T-cell (primary cell): ENCODE measurements at regions not wholly inside any gene's neighbourhood (a gene's known extent, or its start where the extent isn't known, plus 50 kb on each side); places are given as distances from the start of the nearest gene placed in this dataset.
"Not testable (repeated sequence)": the region's sequence is repeated elsewhere in the genome, so short reads cannot be mapped to it uniquely, and the experiment has no call there.

ENCODE experiments used
- ATAC-seq, 4 experiments: fragments of 200-7000 bp in 3 of 4; fragments of 150-1000 bp in 1 of 4; cut with Tn5 transposase; replicated peaks in 1 of 4; 1 replicate in 3 of 4; 2 replicates in 1 of 4; pipeline ENCODE4 v1.10.0; 2021; ENCODE audit warnings: moderate library complexity in 3 of 4, mild to moderate bottlenecking in 2 of 4, moderate number of reproducible peaks in 1 of 4
- CTCF ChIA-PET, 2 donors: fragments of 300-600 bp; sonication (Branson Sonifier 250); formaldehyde crosslinking; loops; one replicate each; lab custom pipeline; 2022; ENCODE audit warnings: antibody characterized with exemption in 2 of 2; lab: Charles Lee
- POLR2A ChIA-PET, 2 donors: fragments of 300-600 bp; sonication (Branson Sonifier 250); formaldehyde crosslinking; loops; one replicate each; lab custom pipeline; 2022; ENCODE audit warnings: antibody characterized with exemption in 2 of 2; lab: Charles Lee
- DNase-seq, 35 experiments: peaks; one replicate each; pipeline versions ENCODE4 v3.0.0 to v3.0.0-alpha.2; 2013 to 2023
- H3K27ac ChIP-seq: one replicate; pipeline ENCODE4 v1.5.1; 2013; ENCODE audit warnings: low read length
- H3K27me3 ChIP-seq, 2 experiments: replicated peaks in 1 of 2; 1 replicate in 1 of 2; 2 replicates in 1 of 2; pipeline versions ENCODE4 v1.6.1 to v1.7.0; 2013; ENCODE audit warnings: low read length in 1 of 2, mixed read lengths in 1 of 2; ENCODE audit not compliant: control insufficient read depth in 2 of 2, insufficient read depth in 2 of 2; ENCODE audit errors: extremely low read depth in 1 of 2
- H3K36me3 ChIP-seq, 2 donors: 1 replicate in 1 of 2; 2 replicates in 1 of 2; pipeline versions ENCODE4 v1.6.1 to v1.7.0; 2013; ENCODE audit warnings: low read length in 1 of 2; ENCODE audit not compliant: control insufficient read depth in 2 of 2, insufficient read depth in 1 of 2; ENCODE audit errors: extremely low read depth in 1 of 2
- H3K4me1 ChIP-seq, 2 experiments: 1 replicate in 1 of 2; 2 replicates in 1 of 2; pipeline versions ENCODE4 v1.6.1 to v1.7.0; 2013; ENCODE audit warnings: low read length in 2 of 2, mixed read lengths in 1 of 2; ENCODE audit not compliant: insufficient read depth in 2 of 2, control insufficient read depth in 1 of 2; ENCODE audit errors: extremely low read depth in 1 of 2
- H3K4me3 ChIP-seq, 2 donors: 1 replicate in 1 of 2; 2 replicates in 1 of 2; pipeline versions ENCODE4 v1.5.1 to v1.7.0; 2013; ENCODE audit warnings: mild to moderate bottlenecking in 2 of 2, low read length in 1 of 2, moderate library complexity in 1 of 2; ENCODE audit not compliant: control insufficient read depth in 1 of 2; ENCODE audit errors: extremely low read depth in 1 of 2
- H3K9me3 ChIP-seq: 2 replicates; pipeline ENCODE4 v1.7.0; 2013
- H3K27ac Mint-ChIP-seq, 2 donors: one replicate each; pipeline ENCODE4 v1.8.0; 2020 to 2021; ENCODE audit warnings: mild to moderate bottlenecking in 2 of 2, mixed read lengths in 2 of 2
- H3K27me3 Mint-ChIP-seq, 2 donors: one replicate each; pipeline ENCODE4 v1.8.0; 2021 to 2022; ENCODE audit warnings: mixed read lengths in 2 of 2
- H3K36me3 Mint-ChIP-seq: one replicate; pipeline ENCODE4 v1.8.0; 2021; ENCODE audit warnings: mixed read lengths
- H3K4me1 Mint-ChIP-seq, 3 donors: one replicate each; pipeline ENCODE4 v1.8.0; 2020 to 2022; ENCODE audit warnings: mixed read lengths in 3 of 3, mild to moderate bottlenecking in 1 of 3
- H3K4me3 Mint-ChIP-seq, 3 donors: one replicate each; pipeline ENCODE4 v1.8.0; 2020 to 2022; ENCODE audit warnings: mild to moderate bottlenecking in 3 of 3, mixed read lengths in 3 of 3, moderate library complexity in 3 of 3
- H3K9me3 Mint-ChIP-seq, 3 donors: one replicate each; pipeline ENCODE4 v1.8.0; 2020 to 2022; ENCODE audit warnings: mixed read lengths in 3 of 3
- WGBS: methylation state at CpG from one replicate; pipeline ENCODE4 v1.1.5; 2013; ENCODE audit warnings: missing lambda C conversion rate; ENCODE audit not compliant: insufficient coverage; 5-methylcytosine and 5-hydroxymethylcytosine counted together

- no peaks in the 10 kb centered on the region for H3K36me3 Mint-ChIP-seq
Observed at GRCh38 chr3:159260049-159260662, 458.3 kb downstream of the MFSD1 start.

GRCh38 chr3:159261333-159261732 is 459.5 kb downstream of the MFSD1 start:
- ATAC-seq, H3K4me1 ChIP-seq, H3K4me3 Mint-ChIP-seq, H3K36me3 Mint-ChIP-seq, H3K27me3 Mint-ChIP-seq, H3K27ac Mint-ChIP-seq, POLR2A ChIA-PET, H3K27me3 ChIP-seq, H3K9me3 ChIP-seq, H3K9me3 Mint-ChIP-seq, H3K27ac ChIP-seq, H3K36me3 ChIP-seq, H3K4me3 ChIP-seq, DNase-seq, H3K4me1 Mint-ChIP-seq: not testable (repeated sequence)
- CTCF ChIA-PET, result interaction anchor here (0.8 to 2.6 kb wide), 5 partner anchors 8 to 467 kb away, joined by 3 to 8 read pairs (median 3); no protein-coding TSS in a partner anchor
- WGBS, result 31% methylated on average over 2 of the region's 4 CpGs

More at GRCh38 chr3:159260049-159260662, 458.3 kb downstream of the MFSD1 start:
- POLR2A ChIA-PET, result interaction anchor here in 1 of 2 donors (0.6 kb wide), 1 partner anchor 537 kb away, joined by 4 read pairs; no protein-coding TSS in a partner anchor
- H3K27ac ChIP-seq, result no peak overlapping the region
- no peak for ATAC-seq
- Mint-ChIP-seq H3K9me3 (no peaks in the 10 kb centered on the region), H3K27me3 (peaks cover 5 to 8% of the 10 kb centered on the region in 2 donors), H3K4me1 (no peaks in the 10 kb centered on the region), H3K27ac (no peak overlapping the region), H3K4me3 (no peak overlapping the region)
- no peaks in the 10 kb centered on the region for H3K4me1 ChIP-seq
- no peaks in the 10 kb centered on the region for H3K9me3 ChIP-seq
- no peak overlapping the region for H3K4me3 ChIP-seq
- DNase-seq, result peak in 13 of 35 experiments; percentile 1 to 57 (median 8)
- H3K27me3 ChIP-seq, result no peaks in the 10 kb centered on the region
- no peaks in the 10 kb centered on the region for H3K36me3 ChIP-seq
- 53% methylated on average over 2 of the region's 5 CpGs for WGBS
- CTCF ChIA-PET, result interaction anchor here (0.6 to 2.6 kb wide), 12 partner anchors 9 to 777 kb away, joined by 3 to 13 read pairs (median 5); no protein-coding TSS in a partner anchor

- H3K27ac ChIP-seq, result no peak overlapping the region
- H3K9me3 ChIP-seq, result no peaks in the 10 kb centered on the region
- no peaks in the 10 kb centered on the region for H3K36me3 Mint-ChIP-seq
- H3K4me3 ChIP-seq, result no peak overlapping the region
- no peaks in the 10 kb centered on the region for H3K9me3 Mint-ChIP-seq
- peak in 1 of 35 experiments; percentile 5 for DNase-seq
- no CpG with 5 or more reads among the region's 6 CpGs for WGBS
- ATAC-seq, result no peak
- H3K4me1 Mint-ChIP-seq, result peaks cover 0 to 2% (median 0%) of the 10 kb centered on the region in 3 donors
- H3K27me3 Mint-ChIP-seq, result peaks cover 0 to 5% of the 10 kb centered on the region in 2 donors
- H3K36me3 ChIP-seq, result no peaks in the 10 kb centered on the region
- H3K4me1 ChIP-seq, result no peaks in the 10 kb centered on the region
- CTCF ChIA-PET, result interaction anchor here in 1 of 2 donors (0.6 kb wide), 1 partner anchor 739 kb away, joined by 4 read pairs; no protein-coding TSS in a partner anchor
- H3K27ac Mint-ChIP-seq, result no peak overlapping the region
- peaks cover 0 to 4% of the 10 kb centered on the region in 2 experiments for H3K27me3 ChIP-seq
- POLR2A ChIA-PET, result no interaction called here
- H3K4me3 Mint-ChIP-seq, result no peak overlapping the region
Observed at GRCh38 chr3:159263750-159264553, 462.1 kb downstream of the MFSD1 start.

- WGBS, result no CpG with 5 or more reads among the region's 2 CpGs
- ATAC-seq, result no peak
Observed at GRCh38 chr3:159265705-159266104, 463.9 kb downstream of the MFSD1 start.

DNA sequence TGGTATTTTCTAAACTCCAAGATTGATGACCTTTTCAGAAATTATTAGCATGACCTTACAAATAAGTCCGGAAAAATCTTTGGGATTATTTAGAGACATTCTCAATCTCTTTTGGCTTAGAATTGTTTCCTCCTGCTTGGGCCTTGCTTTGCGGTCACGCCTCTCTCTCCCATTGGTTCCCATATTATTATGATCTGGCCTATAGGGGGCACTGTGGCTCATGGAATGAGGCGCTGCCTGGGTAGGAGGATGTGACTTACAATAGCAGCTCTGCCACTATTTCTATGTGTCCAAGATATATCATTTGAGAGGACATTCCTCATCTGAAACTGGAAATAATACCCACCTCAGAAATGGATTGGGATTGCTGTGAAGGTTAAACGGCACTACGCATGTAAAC is 464.9 kb downstream of the MFSD1 start:
- Mint-ChIP-seq H3K4me3 (no peak overlapping the region), H3K27ac (no peak overlapping the region), H3K27me3 (peaks cover 0 to 2% of the 10 kb centered on the region in 2 donors), H3K4me1 (peaks cover 0 to 2% (median 0%) of the 10 kb centered on the region in 3 donors), H3K9me3 (no peaks in the 10 kb centered on the region), H3K36me3 (no peaks in the 10 kb centered on the region)
- Histone ChIP-seq H3K4me1 (no peaks in the 10 kb centered on the region), H3K9me3 (no peaks in the 10 kb centered on the region), H3K27ac (no peak overlapping the region), H3K4me3 (no peak overlapping the region), H3K36me3 (no peaks in the 10 kb centered on the region), H3K27me3 (peaks cover 0 to 4% of the 10 kb centered on the region in 2 experiments)
- no peak for DNase-seq
- no CpG with 5 or more reads among the region's 6 CpGs for WGBS
- no peak for ATAC-seq
- POLR2A ChIA-PET, result no interaction called here
- CTCF ChIA-PET, result interaction anchor here in 1 of 2 donors (2.0 kb wide), 1 partner anchor 10 kb away, joined by 9 read pairs; no protein-coding TSS in a partner anchor

More at GRCh38 chr3:159265705-159266104, 463.9 kb downstream of the MFSD1 start:
- Histone ChIP-seq H3K4me3 (no peak overlapping the region), H3K27ac (no peak overlapping the region), H3K36me3 (no peaks in the 10 kb centered on the region), H3K4me1 (no peaks in the 10 kb centered on the region), H3K9me3 (no peaks in the 10 kb centered on the region), H3K27me3 (peaks cover 0 to 4% of the 10 kb centered on the region in 2 experiments)
- peaks cover 0 to 2% (median 0%) of the 10 kb centered on the region in 3 donors for H3K4me1 Mint-ChIP-seq
- no peak overlapping the region for H3K4me3 Mint-ChIP-seq
- CTCF ChIA-PET, result interaction anchor here in 1 of 2 donors (0.6 to 2.0 kb wide), 3 partner anchors 9 to 510 kb away, joined by 3 to 9 read pairs (median 4); no protein-coding TSS in a partner anchor
- H3K27ac Mint-ChIP-seq, result no peak overlapping the region
- peaks cover 0 to 5% of the 10 kb centered on the region in 2 donors for H3K27me3 Mint-ChIP-seq
- H3K36me3 Mint-ChIP-seq, result no peaks in the 10 kb centered on the region
- H3K9me3 Mint-ChIP-seq, result no peaks in the 10 kb centered on the region
- DNase-seq, result no peak
- POLR2A ChIA-PET, result no interaction called here

GRCh38 chr3:159271799-159272512 is 470.1 kb downstream of the MFSD1 start:
- H3K4me1 ChIP-seq, result no peaks in the 10 kb centered on the region
- H3K9me3 Mint-ChIP-seq, result no peaks in the 10 kb centered on the region
- POLR2A ChIA-PET, result no interaction called here

More at GRCh38 chr3:159271799-159272512, 470.1 kb downstream of the MFSD1 start:
- Mint-ChIP-seq H3K36me3 (no peaks in the 10 kb centered on the region), H3K27me3 (no peaks in the 10 kb centered on the region), H3K27ac (no peak overlapping the region), H3K4me1 (no peaks in the 10 kb centered on the region), H3K4me3 (no peak overlapping the region)
- no peaks in the 10 kb centered on the region for H3K9me3 ChIP-seq
- WGBS, result no CpG with 5 or more reads among the region's 2 CpGs
- CTCF ChIA-PET, result interaction anchor here in 1 of 2 donors (1.0 kb wide), 1 partner anchor 10 kb away, joined by 3 read pairs; no protein-coding TSS in a partner anchor
- ATAC-seq (no peak), DNase-seq (no peak)
- H3K27me3 ChIP-seq, result peaks cover 0 to 4% of the 10 kb centered on the region in 2 experiments
- no peak overlapping the region for H3K27ac ChIP-seq
- H3K4me3 ChIP-seq, result no peak overlapping the region
- H3K36me3 ChIP-seq, result no peaks in the 10 kb centered on the region
